ENCODE measurements at regions not wholly inside any gene's neighbourhood (a gene's known extent, or its start where the extent isn't known, plus 50 kb on each side); places are given as distances from the start of the nearest gene placed in this dataset.

- Histone ChIP-seq H3K27ac (no peak overlapping the region), H3K9me3 (no peaks in the 10 kb centered on the region), H3K4me1 (no peaks in the 10 kb centered on the region), H3K27me3 (peaks cover 0 to 30% (median 0%) of the 10 kb centered on the region in 4 donors), H3K4me3 (no peak overlapping the region), H3K36me3 (no peaks in the 10 kb centered on the region)
- intact Hi-C loops (cut with DNase I), result no loop called here
- 71 to 86% methylated on average over 1 to 2 of the region's 3 CpGs for WGBS, 2 donors
- TF ChIP-seq POLR2A (IDR thresholded peaks at IDR 0.05) (no peak), CTCF (IDR thresholded peaks at IDR 0.05) (no peak)
- DNase-seq, result no peak
Measured at GRCh38 chr22:47759909-47760308, 997.5 kb downstream of the TBC1D22A start.

GRCh38 chr22:47757741-47758140 lies 995.3 kb downstream of the TBC1D22A start:
- TF ChIP-seq POLR2A (IDR thresholded peaks at IDR 0.05), result no peak
- TF ChIP-seq CTCF (IDR thresholded peaks at IDR 0.05), result no peak
- H3K27me3 ChIP-seq, result peaks cover 0 to 20% (median 0%) of the 10 kb centered on the region in 4 donors
- no peaks in the 10 kb centered on the region for H3K36me3 ChIP-seq
- no peak for DNase-seq
- H3K27ac ChIP-seq, result no peak overlapping the region
- H3K9me3 ChIP-seq, result no peaks in the 10 kb centered on the region
- WGBS, 2 donors, result 67 to 71% methylated on average over 3 of the region's 3 CpGs
- intact Hi-C loops (cut with DNase I), result no loop called here
- H3K4me1 ChIP-seq, result no peaks in the 10 kb centered on the region
- no peak overlapping the region for H3K4me3 ChIP-seq

GRCh38 chr22:47750086-47750485 lies 987.6 kb downstream of the TBC1D22A start:
- no peak overlapping the region for H3K27ac ChIP-seq
- no peak overlapping the region for H3K4me3 ChIP-seq
- intact Hi-C loops (cut with DNase I), result no loop called here
- WGBS, 2 donors, result 72% methylated on average over 3 of the region's 3 CpGs
- H3K36me3 ChIP-seq, result no peaks in the 10 kb centered on the region
- no peaks in the 10 kb centered on the region for H3K9me3 ChIP-seq
- no peak for DNase-seq
- TF ChIP-seq CTCF (IDR thresholded peaks at IDR 0.05), result no peak
- TF ChIP-seq POLR2A (IDR thresholded peaks at IDR 0.05), result no peak
- peaks cover 0 to 43% (median 0%) of the 10 kb centered on the region in 4 donors for H3K27me3 ChIP-seq
- no peaks in the 10 kb centered on the region for H3K4me1 ChIP-seq

GRCh38 chr22:47748957-47749356 lies 986.5 kb downstream of the TBC1D22A start:
- Histone ChIP-seq H3K9me3 (no peaks in the 10 kb centered on the region), H3K4me1 (no peaks in the 10 kb centered on the region), H3K27ac (no peak overlapping the region), H3K27me3 (peaks cover 0 to 45% (median 0%) of the 10 kb centered on the region in 4 donors), H3K36me3 (no peaks in the 10 kb centered on the region), H3K4me3 (no peak overlapping the region)
- DNase-seq, result no peak
- whole genome bisulfite sequencing, 2 donors, result 80 to 81% methylated on average over 11 of the region's 11 CpGs
- TF ChIP-seq POLR2A (IDR thresholded peaks at IDR 0.05) (no peak), CTCF (IDR thresholded peaks at IDR 0.05) (no peak)
- intact Hi-C loops (cut with DNase I), result no loop called here

GRCh38 chr22:47748271-47748670 lies 985.8 kb downstream of the TBC1D22A start:
- WGBS, 2 donors, result 56 to 57% methylated on average over 6 of the region's 6 CpGs
- no peak for TF ChIP-seq CTCF (IDR thresholded peaks at IDR 0.05)
- TF ChIP-seq POLR2A (IDR thresholded peaks at IDR 0.05), result no peak
- no peak for DNase-seq
- Histone ChIP-seq H3K4me1 (no peaks in the 10 kb centered on the region), H3K36me3 (no peaks in the 10 kb centered on the region), H3K27ac (no peak overlapping the region), H3K9me3 (no peaks in the 10 kb centered on the region), H3K27me3 (peaks cover 0 to 45% (median 0%) of the 10 kb centered on the region in 4 donors), H3K4me3 (no peak overlapping the region)
- intact Hi-C loops (cut with DNase I), result no loop called here

Data from esophagus squamous epithelium (tissue), 5 donors.